K562 (cell line): ENCODE measurements at regions not wholly inside any gene's neighbourhood (a gene's known extent, or its start where the extent isn't known, plus 50 kb on each side); places are given as distances from the start of the nearest gene placed in this dataset.

ENCODE experiments used
- CTCF ChIP-seq, 3 experiments: IDR thresholded peaks in 2 of 3; conservative IDR thresholded peaks in 1 of 3; 2 replicates each; pipeline ENCODE4 v1.5.1; 2011 to 2012; ENCODE audit warnings: low read length in 3 of 3, mild to moderate bottlenecking in 3 of 3, control low read depth in 2 of 3, improper control_type of control experiment in 1 of 3, inconsistent platforms in 1 of 3, low read depth in 1 of 3, mixed read lengths in 1 of 3, moderate library complexity in 1 of 3; ENCODE audit not compliant: insufficient read depth in 2 of 3
- FOXM1 ChIP-seq, 2 experiments: fragments of 450-650 bp in 1 of 2; sonication (generic) in 1 of 2; formaldehyde crosslinking in 1 of 2; IDR thresholded peaks; 2 replicates each; pipeline versions ENCODE4 v1.6.1 to v1.9.0; 2017 to 2022; ENCODE audit warnings: low read depth in 2 of 2, mild to moderate bottlenecking in 2 of 2, missing genetic modification reagents in 1 of 2, moderate library complexity in 1 of 2
- JUND ChIP-seq, 2 experiments: IDR thresholded peaks; 2 replicates in 1 of 2; 3 replicates in 1 of 2; pipeline ENCODE4 v1.6.1; 2011; ENCODE audit warnings: borderline replicate concordance in 2 of 2, low read depth in 2 of 2, low read length in 2 of 2, improper control_type of control experiment in 1 of 2, missing biosample characterization in 1 of 2, missing genetic modification characterization in 1 of 2, missing genetic modification reagents in 1 of 2
- POLR2AphosphoS5 ChIP-seq: IDR thresholded peaks from 2 replicates; pipeline ENCODE4 v1.6.1; 2011; ENCODE audit warnings: mild to moderate bottlenecking, low read depth, low read length, moderate library complexity; ENCODE audit not compliant: control insufficient read depth, insufficient read depth
- TAF7 ChIP-seq: fragments of 450-650 bp; IDR thresholded peaks from 2 replicates; pipeline ENCODE4 v1.6.1; 2016; ENCODE audit warnings: missing genetic modification characterization, missing compliant biosample characterization
- ZNF354B ChIP-seq: fragments of 250-450 bp; sonication (Bioruptor Pico); IDR thresholded peaks from 2 replicates; pipeline ENCODE4 v1.4.0; 2020

GRCh38 chr22:49622241-49623105 is 205.2 kb downstream of the BRD1 start:
- TF ChIP-seq POLR2AphosphoS5 (no peak), CTCF (IDR thresholded peaks at IDR 0.05 in 2 of 3, conservative IDR thresholded peaks at IDR 0.05 in 1 of 3; ENCODE audit: insufficient read depth in 2 of 3, low read depth in 1 of 3, low read length in 3 of 3) (no peak), TAF7 (no peak), FOXM1 (IDR thresholded peaks at IDR 0.05; ENCODE audit: low read depth) (no peak), FOXM1 (CRISPR knock-in tag; IDR thresholded peaks at IDR 0.05; ENCODE audit: low read depth) (no peak), JUND (IDR thresholded peaks at IDR 0.05; ENCODE audit: borderline replicate concordance, low read depth, low read length) (no peak), JUND (tag; IDR thresholded peaks at IDR 0.05; ENCODE audit: borderline replicate concordance, low read depth, low read length) (no peak), ZNF354B (CRISPR knock-in tag) (no peak)
